NCI-H1092 treated with DMSO at 0.1 percent for 48 hours (cell line): ENCODE measurements at regions not wholly inside any gene's neighbourhood (a gene's known extent, or its start where the extent isn't known, plus 50 kb on each side); places are given as distances from the start of the nearest gene placed in this dataset.
"Not testable (repeated sequence)": the region's sequence is repeated elsewhere in the genome, so short reads cannot be mapped to it uniquely, and the experiment has no call there.

Source experiments
- DNase-seq: peaks from one replicate; lab custom pipeline; 2025; lab: John Stamatoyannopoulos, UW

GRCh38 chr6:17182961-17183360 lies 81.1 kb downstream of the STMND1 start:
- no peak for DNase-seq

GRCh38 chr6:17186925-17187324 lies 85.1 kb downstream of the STMND1 start:
- DNase-seq: no peak

DNA sequence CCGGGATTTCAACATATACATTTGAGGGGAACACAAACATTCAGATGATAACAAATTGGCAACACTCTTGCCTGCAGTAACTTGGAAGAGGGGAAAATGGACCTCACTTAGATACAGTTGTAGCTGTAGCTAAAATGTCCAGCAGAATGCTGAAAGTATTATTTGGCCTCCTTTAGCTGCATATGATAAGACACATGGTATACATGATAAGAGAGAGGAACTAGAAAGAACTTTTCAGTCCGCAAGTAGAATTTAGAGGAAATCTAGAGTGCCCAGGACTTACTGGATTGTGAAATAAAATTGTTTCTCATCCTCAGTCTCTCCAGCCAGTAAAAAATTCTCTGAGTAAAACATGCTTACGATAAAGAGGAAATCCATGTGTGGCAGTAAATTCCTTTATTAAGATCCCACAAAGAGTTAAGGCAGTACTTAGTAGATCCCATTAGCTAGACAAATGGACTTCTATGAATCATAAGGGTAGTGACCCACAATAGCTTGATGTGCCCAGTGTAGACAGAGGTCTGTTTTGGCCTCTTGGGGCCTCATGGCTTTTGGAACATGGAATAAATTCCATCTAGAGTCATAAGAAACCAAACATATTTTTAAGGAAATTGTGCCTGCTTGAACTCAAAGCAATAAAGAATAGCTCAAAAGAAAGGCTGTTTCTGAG lies 87.9 kb upstream of the RBM24 start:
- no peak for DNase-seq

- no peak for DNase-seq
These were observed 83.6 kb upstream of the RBM24 start for GRCh38 chr6:17197607-17198006.

GRCh38 chr6:17200395-17200794 lies 80.8 kb upstream of the RBM24 start:
- no peak for DNase-seq

DNA sequence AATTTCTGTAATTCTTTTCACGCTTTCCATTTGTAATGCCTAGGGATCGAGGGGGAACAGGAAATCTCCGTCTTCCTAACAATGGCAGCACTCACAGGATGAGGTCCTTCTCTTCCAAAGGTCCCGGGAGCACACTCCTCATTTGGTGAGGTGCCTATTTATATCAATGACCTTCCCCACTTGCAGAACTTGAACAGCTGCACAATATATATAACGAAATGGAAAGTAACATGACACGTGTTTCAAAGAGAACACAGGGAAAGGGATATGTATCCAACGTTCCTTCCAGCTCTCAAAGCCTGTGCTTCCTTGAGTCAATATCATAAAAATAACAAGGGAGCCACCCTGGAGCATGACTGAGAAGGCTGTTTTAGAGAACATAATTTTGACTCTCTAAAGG lies 78.6 kb upstream of the RBM24 start:
- DNase-seq: peak; percentile 15

DNA sequence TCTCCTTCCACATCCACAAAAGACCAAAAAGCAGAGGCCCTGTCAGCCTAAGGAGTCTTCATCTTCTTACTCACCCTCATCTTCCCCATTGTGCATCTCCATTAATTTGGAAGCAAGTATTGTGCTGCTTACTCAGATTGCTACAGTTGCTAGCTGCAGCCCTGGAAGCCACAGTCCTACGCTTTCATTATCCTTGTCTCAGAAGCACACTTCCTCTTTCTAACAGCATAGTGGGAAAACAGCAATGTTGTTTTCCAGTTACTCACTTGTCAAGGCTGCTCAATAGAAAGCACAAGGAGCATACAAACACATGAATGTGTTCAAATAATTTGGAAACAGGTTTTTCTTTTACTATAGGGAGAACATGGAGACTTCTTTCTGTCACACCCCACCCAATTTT lies 76.6 kb upstream of the RBM24 start:
- no peak for DNase-seq

- DNase-seq: no peak
These were observed 74.5 kb upstream of the RBM24 start for GRCh38 chr6:17206566-17207072.

- DNase-seq: no peak
These were observed 73.9 kb upstream of the RBM24 start for GRCh38 chr6:17207281-17207680.

GRCh38 chr6:17210683-17211082 lies 70.5 kb upstream of the RBM24 start:
- DNase-seq: no peak

GRCh38 chr6:17211101-17211500 lies 70.1 kb upstream of the RBM24 start:
- DNase-seq: no peak

GRCh38 chr6:17212546-17213371 lies 68.4 kb upstream of the RBM24 start:
- peak; percentile 70 for DNase-seq

DNA sequence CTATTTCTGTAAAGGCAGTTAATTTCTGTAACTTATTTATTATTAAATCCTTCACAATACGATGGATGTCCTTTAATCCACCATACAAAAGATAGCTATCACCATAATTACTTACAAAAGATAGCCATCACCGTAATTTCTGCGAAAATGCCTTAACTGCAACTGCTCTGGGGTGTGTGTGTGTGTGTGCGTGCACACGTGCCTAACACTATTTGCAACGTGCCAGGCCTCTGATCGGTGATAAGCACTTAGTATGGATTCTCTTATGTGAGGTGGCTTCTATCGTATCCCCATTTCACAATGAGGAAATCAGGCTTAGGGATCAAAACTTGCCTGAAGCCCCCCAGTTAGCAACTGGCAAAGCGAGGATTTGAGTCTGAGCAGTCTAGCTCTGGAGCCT lies 67.1 kb upstream of the RBM24 start:
- DNase-seq: no peak

GRCh38 chr6:17216972-17217371 lies 64.2 kb upstream of the RBM24 start:
- DNase-seq: not testable (repeated sequence)

DNA sequence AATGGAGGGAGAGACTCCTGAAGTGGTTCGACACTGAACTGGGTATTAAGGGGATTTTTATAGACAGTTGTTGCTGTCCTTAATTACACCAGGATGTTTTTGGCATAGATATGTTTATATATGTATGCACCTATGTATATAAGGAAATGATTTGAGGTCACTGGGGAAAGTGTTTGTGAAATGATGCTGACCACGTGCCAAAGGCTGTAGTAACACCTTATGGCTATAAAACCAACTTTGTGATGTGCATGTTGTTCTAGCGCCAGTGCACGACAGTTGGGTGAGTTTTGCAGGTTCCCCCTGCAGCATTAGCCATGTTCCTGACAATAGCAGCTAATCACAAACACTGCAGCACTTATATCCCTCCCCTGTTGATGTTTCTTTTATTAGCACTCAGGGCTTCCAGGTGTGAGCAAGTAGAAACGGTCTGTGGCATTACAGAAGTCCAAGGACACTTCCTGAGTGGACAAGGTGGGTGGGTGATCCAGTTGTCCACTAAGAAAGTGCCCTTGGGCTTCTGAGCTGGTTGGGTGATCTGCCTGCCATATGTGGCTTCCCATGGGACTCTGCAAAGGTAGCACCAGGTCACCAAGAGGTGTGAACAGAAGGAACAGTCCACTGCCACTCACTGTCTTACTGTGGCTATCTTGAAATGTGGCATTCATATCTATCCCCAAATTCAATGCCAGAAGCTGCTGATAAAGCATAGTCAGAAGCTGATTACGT lies 63.0 kb upstream of the RBM24 start:
- no peak for DNase-seq

DNA sequence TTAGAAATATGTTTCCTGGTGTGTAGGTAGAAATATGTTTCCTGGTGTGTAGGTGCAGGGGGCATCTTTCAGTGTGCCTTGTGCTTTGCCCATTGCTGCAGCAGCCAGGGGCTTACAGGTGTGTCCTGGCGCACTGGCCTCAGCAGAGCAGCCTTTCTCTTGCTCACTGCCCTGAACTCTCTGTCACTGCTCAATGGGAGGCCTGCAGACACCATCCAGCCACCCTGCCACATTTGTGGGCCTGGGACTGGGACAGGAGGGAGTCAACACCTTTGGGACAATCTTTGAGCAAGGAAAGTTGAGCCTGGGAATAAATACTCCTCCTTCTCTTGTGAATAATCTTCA lies 62.4 kb upstream of the RBM24 start:
- no peak for DNase-seq

DNA sequence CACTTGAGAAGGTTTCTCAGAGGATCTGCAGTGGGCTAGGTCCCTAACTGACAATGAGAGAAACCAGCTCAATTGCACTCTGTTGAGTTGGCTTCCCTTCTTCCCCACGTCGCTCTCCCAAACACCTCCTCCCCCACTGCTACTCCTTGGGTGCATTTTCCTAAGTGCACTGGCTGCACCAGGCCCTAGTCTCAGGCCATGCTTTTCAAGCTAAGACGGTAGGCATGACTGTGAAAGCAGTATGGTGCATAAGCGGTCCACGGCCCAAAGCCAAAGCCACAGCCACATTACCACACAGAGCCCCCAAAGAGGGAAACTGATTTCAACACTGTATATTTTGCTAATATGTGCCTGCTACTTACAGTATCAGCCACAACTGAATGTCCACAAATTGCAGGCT lies 62.1 kb upstream of the RBM24 start:
- DNase-seq: no peak

DNA sequence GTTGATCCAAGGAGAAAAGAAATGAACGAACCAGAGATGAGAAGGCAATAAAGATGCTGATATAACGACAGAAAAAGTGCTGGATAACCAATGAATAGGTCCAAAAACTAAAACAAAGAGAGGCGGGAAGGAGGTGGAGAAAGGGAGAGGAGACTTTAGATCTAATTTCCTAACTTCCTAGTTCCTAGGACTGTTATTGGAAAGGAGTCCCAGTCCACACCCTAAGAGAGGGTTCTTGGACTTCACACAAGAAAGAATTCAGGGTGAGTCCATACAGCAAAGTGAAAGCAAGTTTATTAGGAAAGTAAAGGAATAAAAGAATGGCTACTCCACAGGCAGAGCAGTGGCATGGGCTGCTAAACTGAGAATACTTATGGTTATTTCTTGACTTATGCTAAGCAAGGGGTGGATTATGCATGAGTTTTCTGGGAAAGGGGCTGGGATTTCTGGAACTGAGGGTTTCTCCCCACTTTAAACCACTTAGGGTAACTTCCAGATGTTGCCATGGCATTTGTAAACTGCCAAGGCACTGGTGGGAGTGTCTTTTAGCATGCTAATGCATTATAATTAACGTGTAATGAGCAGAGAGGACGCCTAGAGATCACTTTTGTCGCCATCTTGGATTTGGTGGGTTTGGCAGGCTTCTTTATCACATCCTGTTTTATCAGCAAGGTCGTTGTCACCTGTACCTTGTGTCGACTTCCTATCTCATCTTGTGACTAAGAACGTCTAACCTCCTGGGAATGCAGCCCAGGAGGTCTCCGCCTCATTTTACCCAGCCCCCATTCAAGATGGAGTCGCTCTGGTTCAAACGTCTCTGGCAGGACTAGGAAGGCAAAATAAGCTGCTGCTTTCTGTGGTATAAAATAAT lies 60.9 kb upstream of the RBM24 start:
- DNase-seq: no peak

- no peak for DNase-seq
These were observed 57.1 kb upstream of the RBM24 start for GRCh38 chr6:17224056-17224455.

DNA sequence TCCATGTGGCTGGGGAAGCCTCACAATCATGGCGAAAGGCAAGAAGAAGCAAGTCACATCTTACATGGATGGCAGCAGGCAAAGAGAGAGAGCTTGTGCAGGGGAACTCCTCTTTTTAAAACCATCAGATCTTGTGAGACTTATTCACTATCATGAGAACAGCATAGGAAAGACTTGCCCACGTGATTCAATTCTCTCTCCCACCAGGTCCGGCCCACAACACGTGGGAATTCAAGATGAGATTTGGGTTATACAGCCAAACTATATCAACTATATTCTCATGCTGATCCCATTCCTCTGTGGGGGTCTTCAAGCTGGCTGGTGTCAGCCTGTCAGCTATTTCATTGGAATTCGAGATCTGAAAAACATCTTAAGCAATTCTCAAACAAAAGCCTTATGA lies 56.7 kb upstream of the RBM24 start:
- not testable (repeated sequence) for DNase-seq

GRCh38 chr6:17225767-17226630 lies 55.2 kb upstream of the RBM24 start:
- no peak for DNase-seq
